ENCODE measurements at regions not wholly inside any gene's neighbourhood (a gene's known extent, or its start where the extent isn't known, plus 50 kb on each side); places are given as distances from the start of the nearest gene placed in this dataset.

DNA sequence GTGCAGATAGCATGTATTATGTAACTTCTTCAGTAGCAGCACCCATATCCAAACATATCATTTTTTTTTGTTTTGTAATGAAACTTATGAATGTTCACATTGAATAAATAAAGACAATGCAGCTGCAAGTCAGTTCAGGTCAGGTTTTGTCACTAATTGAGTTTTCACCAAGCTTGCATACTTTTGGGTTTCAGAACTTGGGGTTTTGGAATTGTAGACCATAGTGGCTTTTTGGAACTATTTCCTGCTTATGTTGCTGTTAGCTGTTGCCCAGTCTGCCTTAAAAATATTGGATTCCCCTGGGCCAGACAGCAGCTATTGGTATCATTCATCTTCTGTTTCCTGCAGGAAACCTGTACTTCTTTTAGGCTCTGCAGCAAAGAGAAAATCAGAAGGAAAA lies 113.4 kb upstream of the LIMCH1 start:
- DNase-seq (ENCODE audit: low read depth in 2 of 3, low spot score in 2 of 3), result no peak

DNA sequence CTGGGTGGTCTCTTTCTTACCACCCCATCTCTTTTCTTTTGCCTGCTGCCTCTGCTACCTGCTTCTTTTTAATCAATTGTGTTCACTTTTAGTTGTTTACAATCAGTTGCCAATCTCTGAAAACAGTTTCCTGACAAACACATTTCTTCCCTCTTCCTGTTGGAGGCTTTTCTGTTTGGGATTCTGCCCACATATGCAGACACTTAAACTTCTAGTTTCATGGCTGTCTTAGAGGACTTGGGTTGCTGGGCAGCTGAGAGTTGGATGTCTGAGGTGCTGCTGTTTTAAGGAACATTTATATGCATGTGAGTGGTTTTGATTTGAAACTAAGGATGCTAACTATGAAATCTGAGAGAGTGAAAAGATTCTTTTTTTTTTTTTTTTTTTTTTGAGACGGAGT lies 112.3 kb upstream of the LIMCH1 start:
- DNase-seq (ENCODE audit: low read depth in 2 of 3, low spot score in 2 of 3), result no peak

DNA sequence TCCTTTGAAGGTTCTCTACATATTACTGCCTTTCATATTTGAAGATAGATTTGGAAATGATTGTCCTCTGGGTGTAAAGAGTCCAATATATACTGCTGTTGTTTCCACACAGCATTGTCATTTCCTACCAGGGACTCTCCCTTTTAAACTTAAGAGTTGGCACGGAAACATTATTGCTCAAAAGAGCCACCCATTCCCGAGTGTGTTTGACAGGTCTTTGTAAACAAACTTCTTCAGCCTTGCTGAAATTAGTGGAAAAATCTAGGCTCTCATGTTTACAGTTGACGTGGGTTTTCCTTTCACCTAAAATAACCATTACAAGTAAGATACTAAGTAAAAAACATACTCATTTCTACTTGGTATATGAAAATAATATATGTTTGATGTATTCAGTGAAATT lies 111.4 kb upstream of the LIMCH1 start:
- DNase-seq (ENCODE audit: low read depth in 2 of 3, low spot score in 2 of 3), result no peak

DNA sequence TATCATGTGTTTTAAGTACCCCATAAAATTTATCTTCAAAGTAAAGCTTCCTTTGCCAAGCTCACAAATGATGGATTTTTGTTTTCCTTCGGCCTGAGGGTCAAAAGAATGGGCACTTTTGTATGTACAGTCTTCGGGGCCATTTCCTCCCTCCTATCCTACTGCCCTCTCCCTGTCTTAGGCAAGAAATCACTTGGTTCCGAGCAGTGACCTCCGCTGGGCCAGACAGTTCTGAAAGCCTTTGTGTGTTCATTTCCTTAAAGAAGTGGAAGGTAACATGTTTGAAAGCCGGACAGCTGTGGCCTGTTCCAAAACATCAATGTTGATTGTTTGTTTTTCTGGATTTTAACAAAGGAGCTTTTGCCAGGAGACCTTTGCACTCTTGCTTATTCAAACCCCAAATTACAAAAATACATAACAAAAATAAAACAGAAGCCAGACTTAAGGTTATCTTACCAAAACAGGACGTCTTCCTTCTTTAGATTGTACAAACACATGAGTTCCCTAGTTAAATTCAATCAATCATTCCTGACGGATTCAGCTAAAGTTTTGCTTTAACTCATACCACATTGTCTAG lies 110.6 kb upstream of the LIMCH1 start:
- DNase-seq (ENCODE audit: low read depth in 2 of 3, low spot score in 2 of 3), result peak in 1 of 3 donors; percentile 32

DNA sequence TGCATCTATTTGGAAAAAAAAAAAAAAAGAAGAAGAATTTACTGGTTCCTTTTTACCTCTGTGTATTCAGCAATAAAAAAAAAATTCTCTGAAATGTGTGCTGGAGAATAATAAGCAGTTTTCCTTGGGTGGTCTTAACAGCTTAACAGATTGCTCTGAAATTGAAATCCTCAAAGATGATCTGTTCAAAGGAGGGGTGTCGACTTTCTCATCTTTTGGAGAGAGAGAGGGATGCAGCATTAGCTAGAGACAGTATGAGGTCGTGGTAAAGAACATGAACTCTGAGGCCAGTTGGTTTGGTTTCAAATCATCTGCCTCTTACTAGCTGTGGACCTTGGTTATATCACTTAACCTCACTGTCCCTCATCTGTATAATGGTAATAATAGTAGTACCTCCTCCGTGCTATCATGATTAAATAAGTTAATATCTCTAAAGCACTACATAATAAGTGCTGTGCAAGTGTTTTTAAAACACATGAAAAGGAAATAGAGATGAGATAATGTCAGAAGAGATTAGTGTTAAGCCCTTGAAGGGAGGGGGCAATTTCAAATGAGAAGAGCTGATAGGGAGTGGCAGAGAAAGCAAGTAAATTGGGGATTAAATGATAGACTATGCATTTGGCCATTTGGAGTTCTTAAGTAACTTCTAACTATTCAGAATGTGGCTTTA lies 109.9 kb upstream of the LIMCH1 start:
- DNase-seq (ENCODE audit: low read depth in 2 of 3, low spot score in 2 of 3), result no peak

DNA sequence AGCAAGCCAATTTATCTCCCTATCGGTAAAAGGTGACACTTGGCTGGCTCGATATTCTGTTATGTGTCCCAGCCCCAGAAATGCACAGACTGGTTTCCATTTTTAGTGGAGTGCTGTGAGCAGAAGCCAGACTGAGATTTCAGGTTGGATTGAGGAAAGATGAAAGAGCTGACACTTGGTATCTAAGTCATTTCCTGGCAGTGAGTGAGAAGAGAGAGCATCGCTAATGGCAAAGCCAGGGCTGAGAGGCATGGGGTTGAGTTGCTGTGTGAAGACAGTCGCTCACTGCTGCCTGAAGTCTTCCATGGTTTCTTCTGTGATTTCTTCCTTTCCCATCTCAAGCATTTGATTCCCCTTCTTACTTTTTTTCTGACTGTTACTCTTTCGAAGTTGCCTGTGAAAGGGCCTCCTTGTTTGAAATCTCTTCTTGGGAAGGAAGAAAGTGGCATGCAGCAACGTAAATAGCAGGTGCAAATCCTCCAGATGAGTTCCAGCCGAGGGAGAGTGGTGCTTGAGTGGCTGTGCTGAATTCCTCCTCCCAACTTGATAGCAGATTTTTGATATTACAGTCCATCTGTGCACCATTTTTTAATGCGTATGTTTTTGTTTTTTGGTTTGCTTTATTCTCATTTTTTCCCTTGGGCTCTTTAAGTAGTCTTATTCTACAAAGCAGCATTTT lies 109.2 kb upstream of the LIMCH1 start:
- no peak for DNase-seq (ENCODE audit: low read depth in 2 of 3, low spot score in 2 of 3)

DNA sequence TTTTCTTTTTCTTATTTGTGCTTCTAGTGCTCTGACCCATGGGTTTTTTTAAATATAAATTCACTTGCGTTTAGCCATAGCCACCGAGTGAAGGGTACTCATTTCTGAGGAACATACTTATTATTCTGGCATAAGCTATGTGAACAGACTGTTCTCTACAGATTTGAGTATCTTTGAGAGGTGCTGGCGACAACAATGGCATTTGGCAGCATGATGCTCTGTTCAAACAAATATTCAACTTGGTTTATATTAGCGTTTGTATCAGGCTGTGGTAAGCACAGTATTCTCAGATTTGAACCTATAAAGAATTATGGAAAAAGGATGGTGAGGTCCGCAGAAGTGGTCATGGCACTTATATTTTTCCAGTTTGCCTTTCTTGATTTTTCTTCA lies 108.7 kb upstream of the LIMCH1 start:
- DNase-seq (ENCODE audit: low read depth in 2 of 3, low spot score in 2 of 3), result no peak

DNA sequence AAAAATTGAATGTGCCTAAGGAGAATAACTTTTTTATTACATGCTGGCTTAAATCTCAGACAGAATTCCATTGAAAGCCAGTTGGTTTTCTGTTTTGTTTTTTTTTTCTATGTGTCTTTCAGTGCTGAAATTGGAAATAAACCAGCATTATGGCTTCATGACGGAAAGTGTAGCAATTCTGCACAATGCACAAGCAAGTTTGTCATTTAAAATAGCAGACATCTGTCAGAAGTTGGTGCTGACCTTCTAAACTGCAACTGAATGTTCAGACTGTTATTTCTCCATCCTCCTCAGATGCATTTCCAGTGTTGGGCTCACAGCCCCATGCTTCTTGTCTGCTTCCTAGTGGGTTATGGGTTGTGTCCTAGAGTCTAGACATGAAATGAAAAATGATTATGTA lies 107.2 kb upstream of the LIMCH1 start:
- no peak for DNase-seq (ENCODE audit: low read depth in 2 of 3, low spot score in 2 of 3)

DNA sequence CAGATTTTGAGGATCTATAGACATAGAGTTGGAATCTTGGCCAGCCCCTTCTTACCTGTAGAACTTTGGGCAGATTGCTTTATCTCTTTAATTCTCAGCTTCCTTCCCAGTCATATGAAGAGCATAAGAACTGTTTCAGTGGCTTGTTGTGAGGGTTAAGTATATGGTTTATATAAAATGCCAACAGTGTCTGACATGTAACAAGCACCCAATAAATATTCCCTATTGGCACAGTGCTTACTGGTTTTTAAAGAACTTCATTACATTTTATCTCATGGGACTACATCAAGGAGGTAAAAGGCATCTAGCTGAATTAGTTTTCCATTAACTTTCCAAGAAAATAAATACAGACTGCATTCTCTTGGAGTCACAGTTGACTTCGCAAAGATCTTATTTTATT lies 106.7 kb upstream of the LIMCH1 start:
- DNase-seq (ENCODE audit: low read depth in 2 of 3, low spot score in 2 of 3), result no peak

DNA sequence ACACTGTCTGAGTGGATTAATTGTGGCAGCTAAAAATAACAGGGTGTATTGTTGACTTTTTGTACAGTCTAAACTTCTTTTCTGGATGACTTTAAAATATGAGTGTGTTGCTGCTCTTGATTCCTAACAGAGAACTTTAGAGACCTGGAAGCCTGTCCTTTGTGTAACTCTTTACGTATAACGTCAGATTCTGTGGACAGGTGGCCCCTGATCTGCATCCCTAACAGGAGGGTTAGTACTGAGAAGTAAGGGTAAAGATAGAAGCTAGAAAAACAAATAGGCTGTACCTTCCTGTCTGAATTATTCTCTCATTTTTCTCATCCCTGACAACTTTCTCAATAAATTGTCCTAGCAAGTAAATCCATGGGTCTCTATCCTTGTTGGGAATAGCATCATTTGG lies 105.7 kb upstream of the LIMCH1 start:
- DNase-seq (ENCODE audit: low read depth in 2 of 3, low spot score in 2 of 3), result no peak

DNA sequence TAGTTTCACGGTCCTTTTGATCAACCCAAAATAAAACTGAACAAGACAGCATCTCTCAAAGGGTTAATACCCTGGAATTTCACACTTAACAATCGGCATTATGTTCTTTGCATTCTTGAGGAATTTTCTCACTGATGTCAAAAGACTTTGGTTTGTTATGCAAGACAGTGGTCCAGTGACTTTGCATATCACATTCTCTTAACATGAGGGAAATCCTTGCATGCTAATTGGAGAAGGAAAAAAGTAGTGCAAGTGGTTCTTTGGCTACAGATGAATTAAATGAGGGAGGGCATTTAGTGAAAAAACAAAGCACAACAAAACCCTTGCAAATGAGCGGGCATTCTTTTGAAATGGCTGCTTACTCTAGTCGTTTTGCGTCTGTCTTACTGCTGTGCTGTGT lies 105.1 kb upstream of the LIMCH1 start:
- no peak for DNase-seq (ENCODE audit: low read depth in 2 of 3, low spot score in 2 of 3)

DNA sequence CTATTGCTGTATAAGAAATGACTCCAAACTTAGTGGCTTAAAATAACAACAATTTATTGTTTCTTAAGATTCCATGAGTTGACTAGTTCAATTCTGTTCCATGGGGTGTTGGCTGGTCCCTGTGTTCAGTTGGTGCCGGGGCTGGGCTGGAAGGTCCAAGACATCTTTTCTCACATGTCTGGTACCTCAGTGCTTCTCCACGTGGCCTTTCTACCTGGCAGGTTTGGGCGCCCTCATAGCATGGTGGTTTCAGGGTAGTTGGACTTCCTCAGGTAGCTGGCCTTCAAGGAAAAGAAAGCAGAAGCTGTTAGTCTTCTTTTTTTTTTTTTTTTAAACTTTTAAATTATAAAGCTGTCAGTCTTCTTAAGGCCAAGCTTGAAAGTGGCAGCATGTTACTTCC lies 104.6 kb upstream of the LIMCH1 start:
- DNase-seq (ENCODE audit: low read depth in 2 of 3, low spot score in 2 of 3), result no peak

DNA sequence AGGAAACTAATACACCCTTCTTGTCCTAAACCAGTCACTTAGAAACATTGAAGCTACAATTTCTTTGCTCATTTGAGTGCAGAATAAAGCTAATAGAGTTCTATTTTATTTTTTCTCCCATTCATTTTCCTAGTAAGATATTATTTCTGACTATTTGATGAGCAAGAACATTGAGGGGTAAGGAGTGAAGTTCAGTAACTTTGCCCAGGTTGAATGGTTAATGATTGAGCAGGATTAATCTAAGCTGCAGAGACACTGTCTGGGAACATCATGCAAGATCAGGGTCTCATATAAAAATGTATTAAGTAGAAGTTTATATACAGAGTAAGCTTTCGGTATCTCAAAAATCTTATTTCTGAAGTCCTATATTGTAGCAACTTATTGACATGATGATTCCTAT lies 102.4 kb upstream of the LIMCH1 start:
- DNase-seq (ENCODE audit: low read depth in 2 of 3, low spot score in 2 of 3), result no peak

DNA sequence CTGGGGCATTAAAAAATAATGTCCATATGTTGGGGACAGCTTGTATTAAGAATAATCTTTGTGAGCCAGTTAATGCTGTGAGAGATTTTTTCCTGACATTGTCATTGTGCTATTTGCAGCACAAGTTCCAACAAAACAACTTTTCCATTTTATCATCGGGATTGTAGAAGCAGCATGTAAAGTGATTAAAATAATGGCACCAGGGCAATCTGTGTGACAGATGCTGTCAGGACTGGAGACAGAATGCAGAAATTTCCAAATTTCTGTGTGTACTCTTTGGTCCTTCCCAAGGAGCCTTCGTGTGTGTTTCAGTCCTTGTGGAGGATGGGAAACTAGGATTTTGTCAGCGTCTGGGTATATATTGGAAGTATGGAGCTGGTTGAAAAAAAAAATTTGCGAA lies 101.5 kb upstream of the LIMCH1 start:
- DNase-seq (ENCODE audit: low read depth in 2 of 3, low spot score in 2 of 3), result no peak

DNA sequence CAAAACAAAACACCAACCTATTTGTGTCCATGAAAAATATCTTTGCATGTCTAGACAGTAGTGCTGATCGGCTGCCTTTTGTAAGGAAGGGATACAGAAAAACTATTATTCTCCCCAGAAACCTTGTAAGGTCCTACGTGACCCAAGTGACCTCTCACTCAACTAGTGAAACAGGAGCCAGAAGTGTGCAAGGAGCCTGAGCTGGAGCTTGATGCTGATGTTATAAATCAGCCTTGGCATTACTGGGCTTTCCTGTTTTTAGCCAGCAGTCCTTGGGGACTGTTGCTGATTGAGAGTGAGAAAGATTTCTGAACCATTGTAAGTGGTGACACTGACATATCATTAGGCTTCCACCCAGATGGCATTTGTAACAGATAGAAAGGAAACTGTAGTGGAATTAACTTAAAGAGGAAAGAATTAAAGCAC lies 100.8 kb upstream of the LIMCH1 start:
- DNase-seq (ENCODE audit: low read depth in 2 of 3, low spot score in 2 of 3), result no peak

DNA sequence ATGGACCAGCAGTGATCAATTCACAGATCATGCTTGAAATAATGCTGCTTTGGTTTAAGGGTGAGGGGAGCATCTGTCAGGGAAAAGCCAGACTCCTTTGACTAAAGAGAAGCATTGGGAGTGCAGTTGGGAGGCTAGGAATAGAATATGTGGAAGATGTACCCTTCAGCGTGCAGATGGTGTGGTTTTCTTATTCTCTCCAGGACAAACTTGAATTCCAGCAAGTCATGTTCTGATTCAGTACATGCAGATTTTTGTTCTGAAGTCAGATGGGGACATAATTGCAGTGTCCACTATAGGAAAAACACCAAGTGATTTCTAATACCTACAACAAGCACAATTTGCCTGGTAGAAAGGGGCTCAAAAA lies 99.0 kb upstream of the LIMCH1 start:
- DNase-seq (ENCODE audit: low read depth in 2 of 3, low spot score in 2 of 3), result no peak

DNA sequence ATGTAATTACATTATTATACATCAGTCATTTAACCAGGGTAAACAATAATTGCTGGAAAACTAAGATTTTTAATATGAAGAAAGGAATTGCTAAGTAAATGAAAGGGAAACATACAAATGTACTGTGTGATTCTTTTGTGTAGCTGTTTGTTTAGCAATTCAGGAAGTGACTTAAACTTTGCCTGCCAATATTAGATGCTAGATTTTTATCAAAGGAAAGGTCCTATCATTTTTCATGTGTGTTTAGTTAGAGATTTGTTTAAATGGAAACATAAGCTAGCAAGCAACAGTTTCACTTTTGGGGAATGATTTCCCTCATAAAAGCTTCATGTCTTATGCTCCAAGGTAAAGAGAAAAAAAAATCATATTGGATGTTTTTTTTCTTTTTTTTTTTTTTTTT lies 95.1 kb upstream of the LIMCH1 start:
- peak in 1 of 3 donors; percentile 28 for DNase-seq (ENCODE audit: low read depth in 2 of 3, low spot score in 2 of 3)

DNA sequence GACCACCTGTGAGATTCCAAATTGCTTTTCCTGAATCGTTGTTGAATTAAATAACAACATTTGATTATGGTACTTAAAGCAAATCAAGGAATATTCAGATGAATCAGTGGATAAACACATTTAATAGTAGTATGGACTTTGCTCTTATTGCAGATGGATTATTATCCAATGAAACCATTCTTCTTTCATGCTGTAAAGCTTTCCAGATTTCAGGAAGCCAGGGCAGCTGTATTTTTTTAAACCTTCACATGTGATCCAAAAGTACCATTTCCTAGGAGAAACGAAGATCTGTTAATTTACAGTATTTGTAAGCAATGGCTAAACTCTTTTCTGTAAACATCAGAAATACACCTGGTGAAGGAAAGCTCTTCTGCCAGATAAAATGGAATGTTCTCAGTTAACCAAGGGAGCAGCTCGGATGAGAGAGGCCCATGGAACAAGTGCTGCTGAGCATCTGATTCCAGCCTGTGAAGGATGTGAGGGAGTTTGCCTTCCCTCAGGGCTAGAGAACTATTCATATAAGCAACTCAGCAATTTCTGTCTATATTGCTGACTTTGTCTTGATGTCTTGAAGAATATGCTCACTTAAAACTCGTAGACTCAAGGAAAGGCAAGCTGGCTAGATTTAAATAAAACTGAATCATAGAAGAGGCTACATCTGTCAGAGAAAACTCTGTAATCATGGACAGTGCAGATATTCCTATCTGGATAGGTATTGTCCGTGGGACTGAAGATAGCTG lies 94.4 kb upstream of the LIMCH1 start:
- DNase-seq (ENCODE audit: low read depth in 2 of 3, low spot score in 2 of 3), result no peak

DNA sequence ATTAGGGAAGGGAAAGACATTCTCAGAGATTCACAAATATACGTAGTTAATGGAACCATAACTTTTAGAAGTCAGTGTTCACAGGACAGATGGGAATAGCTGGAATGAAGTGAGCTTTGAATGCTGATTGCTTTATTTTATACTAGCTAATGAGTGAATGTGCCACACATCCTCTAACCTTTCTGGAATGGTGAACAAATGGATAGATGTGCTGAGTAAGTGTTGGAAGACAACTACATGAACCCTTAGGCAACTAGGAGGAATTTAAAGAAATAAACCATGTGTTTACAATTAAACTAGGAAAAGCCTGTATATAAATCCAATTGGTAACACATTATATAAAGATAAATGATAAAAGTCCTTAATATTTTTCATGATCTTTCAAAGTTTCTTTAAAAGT lies 91.6 kb upstream of the LIMCH1 start:
- DNase-seq (ENCODE audit: low read depth in 2 of 3, low spot score in 2 of 3), result no peak

DNA sequence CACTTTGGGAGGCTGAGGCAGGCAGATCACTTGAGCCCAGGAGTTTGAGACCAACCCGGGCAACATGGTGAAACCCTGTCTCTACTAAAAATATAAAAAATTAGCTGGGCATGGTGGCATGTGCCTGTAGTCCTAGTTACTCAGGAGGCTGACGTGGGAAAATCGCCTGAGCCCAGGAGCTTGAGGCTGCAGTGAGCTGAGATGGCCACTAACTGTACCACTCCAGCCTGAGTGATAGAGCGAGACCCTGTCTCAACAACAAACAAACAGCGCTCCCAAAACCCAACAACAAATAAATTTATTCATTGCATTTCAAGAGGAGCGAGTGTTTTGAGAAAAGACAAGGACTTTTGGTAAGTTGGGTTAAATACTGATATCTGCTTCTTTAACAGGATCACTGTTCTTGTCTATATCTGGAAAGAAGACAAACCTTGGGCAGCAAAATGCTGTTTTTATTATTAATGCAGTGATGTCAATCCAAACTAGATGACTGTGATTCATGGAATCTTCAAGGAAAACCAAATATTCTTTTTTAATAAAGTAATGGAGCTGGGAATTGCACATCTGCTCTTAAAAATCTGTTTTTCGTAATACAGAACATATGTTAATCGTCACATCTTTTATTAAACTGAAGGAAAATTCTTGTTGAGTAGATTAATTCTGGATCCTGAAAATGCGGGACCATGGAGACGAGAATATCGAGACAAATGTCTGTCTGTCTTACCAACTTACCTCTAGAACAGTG lies 90.8 kb upstream of the LIMCH1 start:
- no peak for DNase-seq (ENCODE audit: low read depth in 2 of 3, low spot score in 2 of 3)

DNA sequence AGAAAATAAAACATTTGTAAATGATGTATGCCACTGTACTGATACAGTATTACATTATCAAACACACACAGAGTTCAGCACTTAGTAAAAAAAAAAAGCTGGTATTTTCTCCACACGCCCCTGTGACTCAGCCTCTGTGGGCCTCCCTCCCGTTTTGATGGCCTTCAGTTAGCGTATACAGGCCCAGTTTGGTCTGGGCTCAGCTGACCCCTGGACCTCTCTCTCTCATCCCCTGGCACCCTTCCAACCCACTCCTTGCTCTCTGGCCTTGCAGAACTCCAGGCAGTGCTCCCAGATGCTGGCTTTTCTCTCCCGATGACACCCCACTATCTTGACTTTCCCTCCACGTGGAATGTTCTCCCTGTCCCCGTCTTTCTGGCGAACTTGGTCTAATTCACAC lies 89.0 kb upstream of the LIMCH1 start:
- DNase-seq (ENCODE audit: low read depth in 2 of 3, low spot score in 2 of 3), result no peak

All from hematopoietic multipotent progenitor cell (in vitro differentiated cells).